PC-3 (cell line): ENCODE measurements at regions not wholly inside any gene's neighbourhood (a gene's known extent, or its start where the extent isn't known, plus 50 kb on each side); places are given as distances from the start of the nearest gene placed in this dataset.

ENCODE experiments used
- ATAC-seq: fragments of 200-7000 bp; cut with Tn5 transposase; 2 replicates; pipeline ENCODE4 v1.9.1; 2020; ENCODE audit warnings: mild to moderate bottlenecking, moderate library complexity
- BruUV-seq: library from RNA; stranded (reverse); fragments of 400-500 nt; replicated peaks from 2 replicates; lab custom pipeline; 2021; lab: Mats Ljungman, UMichigan
- CTCF ChIA-PET: fragments of 300-600 bp; sonication (Branson Sonifier 250); formaldehyde crosslinking; loops from one replicate; lab custom pipeline; 2022; ENCODE audit warnings: antibody characterized with exemption; lab: Charles Lee
- POLR2A ChIA-PET: fragments of 300-600 bp; sonication (Branson Sonifier 250); formaldehyde crosslinking; loops from one replicate; lab custom pipeline; 2022; ENCODE audit warnings: antibody characterized with exemption; ENCODE audit not compliant: unreplicated experiment; lab: Charles Lee
- DNase-seq: peaks from one replicate; pipeline ENCODE4 v3.0.0-alpha.2; 2015
- H2AFZ ChIP-seq: fragments of 300-600 bp; sonication (generic); 2 replicates; pipeline ENCODE4 v1.6.0; 2016; ENCODE audit warnings: antibody characterized with exemption, low read length
- H3F3A ChIP-seq: fragments of 300-600 bp; sonication (generic); one replicate; pipeline ENCODE4 v1.6.0; 2017; ENCODE audit warnings: antibody characterized with exemption, low read length, control low read depth, mild to moderate bottlenecking; ENCODE audit not compliant: unreplicated experiment
- H3K27ac ChIP-seq: fragments of 300-600 bp; sonication (generic); 2 replicates; pipeline ENCODE4 v1.5.1; 2016; ENCODE audit warnings: mild to moderate bottlenecking, low read length
- H3K27me3 ChIP-seq: fragments of 300-600 bp; sonication (generic); 2 replicates; pipeline ENCODE4 v1.6.1; 2016; ENCODE audit warnings: low read length, mixed read lengths
- H3K36me3 ChIP-seq: fragments of 300-600 bp; sonication (generic); 2 replicates; pipeline ENCODE4 v1.6.1; 2016; ENCODE audit warnings: low read depth, mixed run types, low read length, mixed read lengths
- H3K4me1 ChIP-seq: fragments of 300-600 bp; sonication (generic); 2 replicates; pipeline ENCODE4 v1.5.1; 2016; ENCODE audit warnings: low read length; ENCODE audit not compliant: insufficient read depth
- H3K4me2 ChIP-seq: fragments of 300-600 bp; sonication (generic); 2 replicates; pipeline ENCODE4 v1.6.0; 2016; ENCODE audit warnings: low read length
- H3K4me3 ChIP-seq: fragments of 300-600 bp; sonication (generic); 2 replicates; pipeline ENCODE4 v1.5.1; 2016; ENCODE audit warnings: mild to moderate bottlenecking, low read length, mixed read lengths
- H3K79me2 ChIP-seq: fragments of 300-600 bp; sonication (generic); 2 replicates; pipeline ENCODE4 v1.6.1; 2017; ENCODE audit warnings: low read length, mixed read lengths
- H3K9ac ChIP-seq: fragments of 300-600 bp; sonication (generic); 2 replicates; pipeline ENCODE4 v1.6.0; 2016; ENCODE audit warnings: mild to moderate bottlenecking, low read length
- H3K9me2 ChIP-seq: fragments of 300-600 bp; sonication (generic); replicated peaks from 2 replicates; pipeline ENCODE4 v1.6.1; 2016; ENCODE audit warnings: mixed run types, low read length, mixed read lengths
- H3K9me3 ChIP-seq: fragments of 300-600 bp; sonication (generic); 2 replicates; pipeline ENCODE4 v1.6.1; 2016; ENCODE audit warnings: low read length, mixed read lengths
- H4K20me1 ChIP-seq: fragments of 300-600 bp; sonication (generic); 2 replicates; pipeline ENCODE4 v1.6.1; 2016; ENCODE audit warnings: low read length, mixed read lengths
- CTCF ChIP-seq: fragments of 300-600 bp; sonication (generic); conservative IDR thresholded peaks from 2 replicates; pipeline ENCODE4 v1.5.1; 2017; ENCODE audit warnings: antibody characterized with exemption, low read depth, mild to moderate bottlenecking, low read length
- EZH2 ChIP-seq: fragments of 300-600 bp; sonication (generic); IDR thresholded peaks from one replicate; pipeline ENCODE4 v1.6.1; 2017; ENCODE audit warnings: antibody characterized with exemption, mild to moderate bottlenecking, low read length; ENCODE audit not compliant: unreplicated experiment
- EZH2phosphoT487 ChIP-seq: fragments of 300-600 bp; sonication (generic); IDR thresholded peaks from 2 replicates; pipeline ENCODE4 v1.6.1; 2018; ENCODE audit warnings: mild to moderate bottlenecking, antibody characterized with exemption, low read length, borderline replicate concordance
- intact Hi-C: fragments of 100-400 bp; cut with micrococcal nuclease; formaldehyde crosslinking; loops from 2 replicates; pipeline ENCODE4 v1.9.0; 2023

DNA sequence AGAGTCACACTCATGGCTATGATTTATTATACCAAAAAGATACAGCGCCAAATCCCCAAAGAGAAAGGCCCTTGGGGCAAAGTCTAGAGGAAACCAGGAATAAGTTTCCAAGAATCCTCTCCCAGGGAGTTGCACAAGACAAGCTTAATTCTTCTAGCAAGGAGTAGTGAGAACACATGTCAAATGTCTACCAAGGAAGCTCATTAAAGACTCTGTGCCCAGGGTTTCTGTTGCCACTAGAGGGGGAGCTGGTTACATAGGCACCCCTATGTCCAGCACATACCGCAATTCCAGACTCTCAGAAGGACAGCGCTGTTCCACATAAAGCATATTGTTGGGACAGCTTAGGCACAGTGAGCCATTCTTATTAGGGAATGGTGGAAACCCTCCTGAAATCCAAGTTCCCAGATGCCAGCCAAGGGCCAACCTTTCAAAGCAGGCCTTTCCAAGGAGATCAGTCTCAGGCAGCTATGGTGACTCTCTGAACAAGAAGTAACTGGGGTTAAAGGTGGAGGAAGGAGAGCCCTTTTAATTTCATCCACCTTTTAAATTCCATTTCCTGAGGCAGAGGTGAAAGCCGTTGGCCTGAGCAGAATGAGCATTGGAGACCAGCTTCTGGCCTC is 194.2 kb downstream of the UACA start:
- H3K9me3 ChIP-seq: no peaks in the 10 kb centered on the region
- H3K36me3 ChIP-seq: no peaks in the 10 kb centered on the region; the same call in 1 of the 2 replicates
- DNase-seq: peak; percentile 54
- no peaks in the 10 kb centered on the region for H3K9me2 ChIP-seq
- H3K27me3 ChIP-seq: no peaks in the 10 kb centered on the region
- TF ChIP-seq CTCF (peak; percentile 65), EZH2phosphoT487 (no peak)
- ChIA-PET POLR2A (interaction anchor here (0.7 kb wide), 1 partner anchor 844 kb away, joined by 5 read pairs; no protein-coding TSS in a partner anchor), CTCF (interaction anchor here (0.6 to 1.5 kb wide), 7 partner anchors 64 to 243 kb away, joined by 3 to 21 read pairs (median 4); no protein-coding TSS in a partner anchor)
- no peaks in the 10 kb centered on the region for H4K20me1 ChIP-seq
- intact Hi-C loops: loop anchor here (1.0 kb wide), 1 partner anchor 67 kb away; no protein-coding TSS in a partner anchor
- ATAC-seq: peak; percentile 91
- no peak overlapping the region for H2AFZ ChIP-seq
- no peak overlapping the region for H3K4me3 ChIP-seq
- H3K27ac ChIP-seq: no peak overlapping the region
- H3K9ac ChIP-seq: no peak overlapping the region
- H3K4me2 ChIP-seq: no peak overlapping the region
- peaks cover 10% of the 10 kb centered on the region for H3K4me1 ChIP-seq
- BruUV-seq: no TSS peak
- no peaks in the 10 kb centered on the region for H3F3A ChIP-seq
- H3K79me2 ChIP-seq: no peaks in the 10 kb centered on the region

- Histone ChIP-seq H3K9ac (no peak overlapping the region), H3K4me2 (no peak overlapping the region), H2AFZ (no peak overlapping the region), H3K9me2 (no peaks in the 10 kb centered on the region), H3K36me3 (no peaks in the 10 kb centered on the region; the same call in 1 of the 2 replicates), H3K27ac (no peak overlapping the region), H3K9me3 (no peaks in the 10 kb centered on the region), H3K4me3 (no peak overlapping the region), H3F3A (no peaks in the 10 kb centered on the region), H3K79me2 (no peaks in the 10 kb centered on the region), H4K20me1 (no peaks in the 10 kb centered on the region), H3K27me3 (no peaks in the 10 kb centered on the region), H3K4me1 (peaks cover 10% of the 10 kb centered on the region)
- ChIA-PET CTCF (no interaction called here), POLR2A (no interaction called here)
- DNase-seq (no peak), ATAC-seq (no peak)
- TF ChIP-seq EZH2: no peak
- no peak for TF ChIP-seq EZH2phosphoT487
- TF ChIP-seq CTCF: no peak
- intact Hi-C loops: no loop called here
- BruUV-seq: no TSS peak
Observed at GRCh38 chr15:70566989-70567388, 196.4 kb downstream of the UACA start.
